HG03196 (cell line): ENCODE measurements at regions not wholly inside any gene's neighbourhood (a gene's known extent, or its start where the extent isn't known, plus 50 kb on each side); places are given as distances from the start of the nearest gene placed in this dataset.
A peak's percentile ranks its signal among the peaks of the same experiment; 100 is the strongest.

Experiments used
- ATAC-seq: cut with Tn5 transposase; IDR thresholded peaks from one replicate; pipeline ENCODE4 v1.9.1; 2021; ENCODE audit not compliant: unreplicated experiment

- ATAC-seq = no peak
Measured at GRCh38 chr15:95970326-95970725, 360.2 kb upstream of the NR2F2 start.

- no peak for ATAC-seq
Measured at GRCh38 chr15:95972041-95972553, 358.4 kb upstream of the NR2F2 start.

GRCh38 chr15:95972812-95973211, 357.7 kb upstream of the NR2F2 start:
- ATAC-seq = no peak

- peak; percentile 76 for ATAC-seq
Measured at GRCh38 chr15:95973566-95974256, 356.8 kb upstream of the NR2F2 start.

- peak; percentile 52 for ATAC-seq
Measured at GRCh38 chr15:95975212-95975611, 355.3 kb upstream of the NR2F2 start.

GRCh38 chr15:95979286-95979685, 351.2 kb upstream of the NR2F2 start:
- ATAC-seq = no peak

GRCh38 chr15:95981209-95981608, 349.3 kb upstream of the NR2F2 start:
- ATAC-seq = no peak

- ATAC-seq = no peak
Measured at GRCh38 chr15:95987299-95987698, 343.2 kb upstream of the NR2F2 start.

GRCh38 chr15:95987886-95988573, 342.5 kb upstream of the NR2F2 start:
- ATAC-seq = no peak

GRCh38 chr15:95988574-95988887, 342.0 kb upstream of the NR2F2 start:
- no peak for ATAC-seq

- ATAC-seq = no peak
Measured at GRCh38 chr15:95989392-95989791, 341.1 kb upstream of the NR2F2 start.

GRCh38 chr15:95990833-95991232, 339.7 kb upstream of the NR2F2 start:
- no peak for ATAC-seq

GRCh38 chr15:95994418-95994817, 336.1 kb upstream of the NR2F2 start:
- ATAC-seq = no peak

- no peak for ATAC-seq
Measured at GRCh38 chr15:95995375-95996168, 334.9 kb upstream of the NR2F2 start.

GRCh38 chr15:95996494-95996893, 334.0 kb upstream of the NR2F2 start:
- no peak for ATAC-seq

GRCh38 chr15:95998935-95999334, 331.6 kb upstream of the NR2F2 start:
- ATAC-seq = no peak

- ATAC-seq = no peak
Measured at GRCh38 chr15:96002890-96003859, 327.3 kb upstream of the NR2F2 start.

GRCh38 chr15:96005906-96006305, 324.6 kb upstream of the NR2F2 start:
- no peak for ATAC-seq

GRCh38 chr15:96011136-96011535, 319.4 kb upstream of the NR2F2 start:
- no peak for ATAC-seq

- ATAC-seq = no peak
Measured at GRCh38 chr15:96014939-96015338, 315.6 kb upstream of the NR2F2 start.

GRCh38 chr15:96019114-96019513, 311.4 kb upstream of the NR2F2 start:
- no peak for ATAC-seq
